Glutamatergic neuron (in vitro differentiated cells): ENCODE measurements at regions not wholly inside any gene's neighbourhood (a gene's known extent, or its start where the extent isn't known, plus 50 kb on each side); places are given as distances from the start of the nearest gene placed in this dataset.

ENCODE experiments used
- DNase-seq: peaks from one replicate; pipeline ENCODE4 v3.0.0; 2022
- H3K27ac Mint-ChIP-seq: one replicate; pipeline ENCODE4 v1.8.0; 2020; ENCODE audit warnings: mild to moderate bottlenecking, mixed read lengths, inconsistent platforms; ENCODE audit not compliant: unreplicated experiment
- H3K27me3 Mint-ChIP-seq: one replicate; pipeline ENCODE4 v1.8.0; 2020; ENCODE audit warnings: mild to moderate bottlenecking, moderate library complexity, mixed read lengths, inconsistent platforms; ENCODE audit not compliant: unreplicated experiment
- H3K36me3 Mint-ChIP-seq: one replicate; pipeline ENCODE4 v1.8.0; 2020; ENCODE audit warnings: mild to moderate bottlenecking, mixed read lengths, inconsistent platforms; ENCODE audit not compliant: unreplicated experiment
- H3K4me1 Mint-ChIP-seq: one replicate; pipeline ENCODE4 v1.8.0; 2020; ENCODE audit warnings: mild to moderate bottlenecking, low read depth, mixed read lengths, inconsistent platforms; ENCODE audit not compliant: unreplicated experiment
- H3K4me3 Mint-ChIP-seq: one replicate; pipeline ENCODE4 v1.8.0; 2020; ENCODE audit warnings: mild to moderate bottlenecking, mixed read lengths, inconsistent platforms; ENCODE audit not compliant: unreplicated experiment
- H3K9me3 Mint-ChIP-seq: one replicate; pipeline ENCODE4 v1.8.0; 2020; ENCODE audit warnings: mild to moderate bottlenecking, moderate library complexity, mixed read lengths, inconsistent platforms; ENCODE audit not compliant: unreplicated experiment
- TF ChIP-seq, protein P1 (sequence below): fragments of 200-600 bp; sonication (generic); IDR thresholded peaks from one replicate; pipeline ENCODE4 v1.5.0; 2021; ENCODE audit not compliant: partially characterized antibody, unreplicated experiment

DNA sequence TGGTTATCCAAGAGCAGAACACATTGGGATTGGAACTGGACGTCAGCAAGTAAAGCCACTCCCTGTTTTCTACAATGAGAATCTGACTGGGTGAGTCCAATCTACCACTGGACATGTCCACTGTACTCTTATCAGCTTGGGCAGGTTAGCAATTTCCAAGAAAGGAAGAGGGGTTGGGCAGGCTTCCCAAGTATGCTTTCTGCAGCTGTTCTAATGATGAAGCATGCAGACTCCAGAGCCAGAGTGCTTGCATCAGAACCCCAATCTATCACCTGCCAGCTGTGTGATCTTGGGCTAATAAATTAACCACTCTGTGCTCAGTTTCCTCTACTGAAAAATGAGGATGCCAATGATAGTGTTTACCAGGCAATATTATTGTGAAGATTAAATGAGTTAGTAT lies 92.0 kb downstream of the EMP1 start:
- H3K9me3 Mint-ChIP-seq: no peaks in the 10 kb centered on the region

DNA sequence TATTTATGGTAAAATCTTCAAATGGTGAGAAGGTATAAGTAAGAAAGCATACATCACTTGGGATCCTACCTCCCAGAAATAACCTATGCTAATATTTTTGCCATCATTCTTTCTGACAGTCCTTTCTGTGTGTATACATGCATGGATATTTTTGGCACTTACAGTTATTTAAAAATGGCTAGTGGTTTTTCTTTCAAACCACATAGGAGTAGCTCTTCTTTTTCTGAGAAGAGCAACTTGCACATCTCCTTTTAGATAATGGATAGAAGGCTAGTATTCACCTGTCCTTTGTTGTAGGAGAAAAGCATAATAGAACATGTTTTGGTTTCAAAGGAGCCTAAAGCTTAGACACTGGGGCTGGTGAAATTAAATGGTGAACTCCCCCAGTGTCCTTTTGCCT lies 87.3 kb downstream of the EMP1 start:
- no peaks in the 10 kb centered on the region for H3K36me3 Mint-ChIP-seq
- no peak overlapping the region for H3K4me3 Mint-ChIP-seq
- TF ChIP-seq, protein P1, sequence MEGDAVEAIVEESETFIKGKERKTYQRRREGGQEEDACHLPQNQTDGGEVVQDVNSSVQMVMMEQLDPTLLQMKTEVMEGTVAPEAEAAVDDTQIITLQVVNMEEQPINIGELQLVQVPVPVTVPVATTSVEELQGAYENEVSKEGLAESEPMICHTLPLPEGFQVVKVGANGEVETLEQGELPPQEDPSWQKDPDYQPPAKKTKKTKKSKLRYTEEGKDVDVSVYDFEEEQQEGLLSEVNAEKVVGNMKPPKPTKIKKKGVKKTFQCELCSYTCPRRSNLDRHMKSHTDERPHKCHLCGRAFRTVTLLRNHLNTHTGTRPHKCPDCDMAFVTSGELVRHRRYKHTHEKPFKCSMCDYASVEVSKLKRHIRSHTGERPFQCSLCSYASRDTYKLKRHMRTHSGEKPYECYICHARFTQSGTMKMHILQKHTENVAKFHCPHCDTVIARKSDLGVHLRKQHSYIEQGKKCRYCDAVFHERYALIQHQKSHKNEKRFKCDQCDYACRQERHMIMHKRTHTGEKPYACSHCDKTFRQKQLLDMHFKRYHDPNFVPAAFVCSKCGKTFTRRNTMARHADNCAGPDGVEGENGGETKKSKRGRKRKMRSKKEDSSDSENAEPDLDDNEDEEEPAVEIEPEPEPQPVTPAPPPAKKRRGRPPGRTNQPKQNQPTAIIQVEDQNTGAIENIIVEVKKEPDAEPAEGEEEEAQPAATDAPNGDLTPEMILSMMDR: no peak
- DNase-seq: no peak
- H3K9me3 Mint-ChIP-seq: no peaks in the 10 kb centered on the region
- H3K4me1 Mint-ChIP-seq: no peaks in the 10 kb centered on the region
- peaks cover 2% of the 10 kb centered on the region for H3K27me3 Mint-ChIP-seq
- no peak overlapping the region for H3K27ac Mint-ChIP-seq

More for the DNA sequence above, 92.0 kb downstream of the EMP1 start:
- Mint-ChIP-seq H3K27me3 (no peaks in the 10 kb centered on the region), H3K4me3 (no peak overlapping the region), H3K27ac (no peak overlapping the region), H3K4me1 (no peaks in the 10 kb centered on the region), H3K36me3 (no peaks in the 10 kb centered on the region)
- DNase-seq: no peak
- TF ChIP-seq, protein P1: no peak

DNA sequence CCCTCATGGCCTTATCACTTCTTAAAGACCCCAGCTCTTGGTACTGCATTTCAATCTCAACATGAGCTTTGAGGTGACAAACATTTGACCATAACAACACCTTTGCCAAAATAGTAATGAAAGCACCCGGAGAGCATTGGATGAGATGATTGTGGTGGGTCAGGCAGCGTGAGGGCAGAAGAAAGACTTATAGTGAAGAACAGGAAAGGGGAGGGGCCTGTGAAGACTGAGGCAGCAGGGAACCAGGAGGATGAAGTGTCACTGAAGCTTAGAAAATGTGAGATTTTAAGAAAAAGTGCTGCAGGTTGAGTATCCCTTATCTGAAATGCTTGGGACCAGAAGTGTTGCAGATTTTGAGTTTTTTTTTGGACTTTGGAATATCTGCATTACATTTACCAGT lies 86.3 kb downstream of the EMP1 start:
- no peak overlapping the region for H3K27ac Mint-ChIP-seq
- peaks cover 2% of the 10 kb centered on the region for H3K27me3 Mint-ChIP-seq
- H3K36me3 Mint-ChIP-seq: no peaks in the 10 kb centered on the region
- H3K9me3 Mint-ChIP-seq: no peaks in the 10 kb centered on the region
- H3K4me1 Mint-ChIP-seq: peaks cover 3% of the 10 kb centered on the region
- DNase-seq: no peak
- no peak overlapping the region for H3K4me3 Mint-ChIP-seq
- TF ChIP-seq, protein P1: no peak

DNA sequence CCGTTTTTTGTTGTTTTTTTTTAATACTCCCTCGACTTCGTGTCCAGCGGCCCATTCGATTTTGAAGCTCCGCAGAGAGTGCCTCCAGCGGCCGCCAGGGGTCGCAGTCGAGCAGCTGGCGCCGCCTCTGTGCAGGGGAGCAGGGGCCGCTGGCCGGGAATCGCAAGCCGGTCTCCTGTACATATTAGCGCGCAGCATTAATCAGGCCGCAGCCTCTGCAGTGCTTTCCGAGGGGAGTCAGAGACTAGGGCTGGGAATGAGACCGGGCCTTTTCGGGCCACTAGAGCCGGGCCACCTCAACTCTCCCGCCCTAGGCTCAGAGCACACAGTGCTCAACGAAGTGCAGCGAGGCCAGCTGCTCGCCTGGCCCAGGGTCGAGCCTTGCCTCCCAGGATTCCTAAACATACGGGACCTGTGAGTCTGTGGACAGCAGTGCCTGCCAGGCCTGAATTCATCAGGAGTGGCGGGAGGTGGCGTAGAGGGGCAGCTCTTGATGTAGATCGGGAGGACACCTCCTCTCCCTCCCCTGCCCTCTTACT lies 81.8 kb downstream of the EMP1 start:
- Mint-ChIP-seq H3K27ac (no peak overlapping the region), H3K36me3 (no peaks in the 10 kb centered on the region), H3K4me3 (peak overlapping the region; percentile 60), H3K4me1 (peaks cover 24% of the 10 kb centered on the region), H3K27me3 (peaks cover 11% of the 10 kb centered on the region), H3K9me3 (peaks cover 5% of the 10 kb centered on the region)
- TF ChIP-seq, protein P1: peak; percentile 98
- peak; percentile 89 for DNase-seq

DNA sequence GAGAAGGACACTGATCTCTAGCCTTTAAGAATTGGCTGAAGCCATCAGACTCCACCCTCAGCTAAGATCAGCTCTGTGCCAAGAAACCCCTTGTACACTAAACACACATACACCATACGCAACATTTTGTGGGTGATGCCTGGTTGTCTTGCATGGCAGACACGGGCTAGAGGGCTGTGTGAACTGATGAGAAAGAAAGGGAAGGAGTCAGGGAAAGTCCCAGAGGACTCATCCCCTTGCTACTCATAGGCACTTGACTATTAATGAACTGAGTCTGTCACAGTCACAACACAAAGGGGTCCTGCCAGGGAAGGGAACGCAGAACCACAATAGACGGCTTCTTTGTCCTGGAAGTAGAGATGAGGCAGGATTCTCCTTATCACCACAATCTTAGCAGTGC lies 80.8 kb downstream of the EMP1 start:
- H3K27me3 Mint-ChIP-seq: peaks cover 11% of the 10 kb centered on the region
- H3K4me1 Mint-ChIP-seq: peaks cover 24% of the 10 kb centered on the region
- peak overlapping the region; percentile 89 for H3K27ac Mint-ChIP-seq
- H3K4me3 Mint-ChIP-seq: peak overlapping the region; percentile 53
- TF ChIP-seq, protein P1: no peak
- DNase-seq: no peak
- no peaks in the 10 kb centered on the region for H3K36me3 Mint-ChIP-seq
- H3K9me3 Mint-ChIP-seq: peaks cover 5% of the 10 kb centered on the region
